CD14-positive monocyte (primary cell): ENCODE measurements at regions not wholly inside any gene's neighbourhood (a gene's known extent, or its start where the extent isn't known, plus 50 kb on each side); places are given as distances from the start of the nearest gene placed in this dataset.

Source experiments
- DNase-seq, 3 donors: peaks; one replicate each; pipeline ENCODE4 v3.0.0-alpha.2; 2011 to 2022
- H2AFZ ChIP-seq: 2 replicates; pipeline ENCODE4 v1.6.0; 2012; ENCODE audit warnings: mild to moderate bottlenecking, low read depth, low read length, inconsistent platforms; ENCODE audit not compliant: insufficient read depth, poor library complexity, severe bottlenecking
- H3K27ac ChIP-seq, 2 donors: 1 replicate in 1 of 2; 2 replicates in 1 of 2; pipeline ENCODE4 v1.5.1; 2012 to 2013; ENCODE audit warnings: low read length in 2 of 2, control low read depth in 1 of 2, inconsistent platforms in 1 of 2, low read depth in 1 of 2, mild to moderate bottlenecking in 1 of 2
- H3K27me3 ChIP-seq, 2 donors: one replicate each; pipeline versions ENCODE4 v1.6.0 to v1.6.1; 2011 to 2013; ENCODE audit warnings: low read length in 2 of 2; ENCODE audit not compliant: control insufficient read depth in 2 of 2, insufficient read depth in 2 of 2
- H3K36me3 ChIP-seq, 2 donors: replicated peaks in 1 of 2; 1 replicate in 1 of 2; 2 replicates in 1 of 2; pipeline versions ENCODE4 v1.5.1 to v1.6.1; 2012 to 2013; ENCODE audit warnings: low read length in 2 of 2, control low read depth in 1 of 2, inconsistent platforms in 1 of 2, mild to moderate bottlenecking in 1 of 2; ENCODE audit not compliant: insufficient read depth in 2 of 2, control insufficient read depth in 1 of 2
- H3K4me1 ChIP-seq, 2 donors: 1 replicate in 1 of 2; 2 replicates in 1 of 2; pipeline versions ENCODE4 v1.5.1 to v1.6.1; 2012 to 2013; ENCODE audit warnings: low read length in 2 of 2, control low read depth in 1 of 2, inconsistent platforms in 1 of 2, mild to moderate bottlenecking in 1 of 2, moderate library complexity in 1 of 2; ENCODE audit not compliant: insufficient read depth in 2 of 2, control insufficient read depth in 1 of 2
- H3K4me2 ChIP-seq: replicated peaks from 2 replicates; pipeline ENCODE3; 2012; ENCODE audit warnings: low read length, moderate library complexity, mild to moderate bottlenecking; ENCODE audit not compliant: poor library complexity, severe bottlenecking; ENCODE audit errors: extremely low read depth
- H3K4me3 ChIP-seq, 3 experiments: fragments of 200-600 bp in 1 of 3; sonication (generic) in 1 of 3; replicated peaks in 1 of 3; 1 replicate in 2 of 3; 2 replicates in 1 of 3; pipeline ENCODE4 v1.5.1; 2011 to 2013; ENCODE audit warnings: low read length in 3 of 3, mild to moderate bottlenecking in 3 of 3, control low read depth in 2 of 3, low read depth in 2 of 3, inconsistent platforms in 1 of 3, moderate library complexity in 1 of 3
- H3K79me2 ChIP-seq: 2 replicates; pipeline ENCODE4 v1.6.0; 2012; ENCODE audit warnings: mild to moderate bottlenecking, control low read depth, inconsistent platforms, low read length, moderate library complexity; ENCODE audit not compliant: insufficient read depth
- H3K9ac ChIP-seq: 2 replicates; pipeline ENCODE4 v1.6.0; 2017; ENCODE audit warnings: low read length, mild to moderate bottlenecking; ENCODE audit not compliant: insufficient read depth, poor library complexity, severe bottlenecking
- H3K9me3 ChIP-seq, 2 donors: replicated peaks in 1 of 2; 1 replicate in 1 of 2; 2 replicates in 1 of 2; pipeline versions ENCODE4 v1.5.1 to v1.6.1; 2012 to 2013; ENCODE audit warnings: low read length in 2 of 2, control low read depth in 1 of 2; ENCODE audit not compliant: control insufficient read depth in 1 of 2, insufficient read depth in 1 of 2
- H4K20me1 ChIP-seq: 2 replicates; pipeline ENCODE4 v1.6.0; 2012; ENCODE audit warnings: mild to moderate bottlenecking, low read length, control low read depth, moderate library complexity; ENCODE audit not compliant: insufficient read depth
- H3K27ac Mint-ChIP-seq, 7 donors: one replicate each; pipeline ENCODE4 v1.8.0; 2020; ENCODE audit warnings: mild to moderate bottlenecking in 7 of 7, mixed read lengths in 7 of 7, moderate library complexity in 6 of 7, inconsistent platforms in 2 of 7
- H3K27me3 Mint-ChIP-seq, 3 donors: one replicate each; pipeline ENCODE4 v1.8.0; 2021 to 2022; ENCODE audit warnings: low read depth in 3 of 3, mild to moderate bottlenecking in 3 of 3, mixed read lengths in 3 of 3, moderate library complexity in 3 of 3, inconsistent platforms in 1 of 3
- H3K36me3 Mint-ChIP-seq, 2 donors: one replicate each; pipeline ENCODE4 v1.8.0; 2020; ENCODE audit warnings: mixed read lengths in 2 of 2, inconsistent platforms in 1 of 2, mild to moderate bottlenecking in 1 of 2
- H3K4me1 Mint-ChIP-seq: one replicate; pipeline ENCODE4 v1.8.0; 2020; ENCODE audit warnings: mild to moderate bottlenecking, mixed read lengths
- H3K4me3 Mint-ChIP-seq, 2 donors: one replicate each; pipeline ENCODE4 v1.8.0; 2020; ENCODE audit warnings: mild to moderate bottlenecking in 2 of 2, mixed read lengths in 2 of 2, moderate library complexity in 1 of 2
- H3K9me3 Mint-ChIP-seq, 7 donors: one replicate each; pipeline ENCODE4 v1.8.0; 2020 to 2022; ENCODE audit warnings: mixed read lengths in 7 of 7, mild to moderate bottlenecking in 6 of 7, moderate library complexity in 6 of 7, inconsistent platforms in 2 of 7
- CTCF ChIP-seq: fragments of 200-600 bp; IDR thresholded peaks from one replicate; pipeline ENCODE4 v1.8.0; 2022; ENCODE audit warnings: antibody characterized with exemption, mild to moderate bottlenecking
- WGBS: methylation state at CpG from one replicate; pipeline ENCODE4 v1.1.5; 2013; ENCODE audit warnings: missing lambda C conversion rate; ENCODE audit not compliant: insufficient coverage; 5-methylcytosine and 5-hydroxymethylcytosine counted together
- intact Hi-C, 2 donors: fragments of 100-400 bp; cut with micrococcal nuclease; formaldehyde crosslinking; loops; one replicate each; pipeline versions ENCODE4 v1.15.0 to v1.15.1; 2023

GRCh38 chr3:59442046-59442445 lies 392.2 kb upstream of the CFAP20DC start:
- H3K4me3 Mint-ChIP-seq, result no peak overlapping the region
- H3K9ac ChIP-seq, result no peak overlapping the region
- peaks cover 1 to 4% (median 3%) of the 10 kb centered on the region in 3 donors for H3K27me3 Mint-ChIP-seq
- peaks cover 12% of the 10 kb centered on the region for H3K4me1 Mint-ChIP-seq
- no peak overlapping the region for H3K4me2 ChIP-seq
- peaks cover 0 to 2% (median 0%) of the 10 kb centered on the region in 7 donors for H3K9me3 Mint-ChIP-seq
- 100% methylated on average over 1 of the region's 6 CpGs for WGBS
- no peak overlapping the region for H3K4me3 ChIP-seq
- no peaks in the 10 kb centered on the region for H3K36me3 ChIP-seq
- H4K20me1 ChIP-seq, result no peaks in the 10 kb centered on the region
- no peaks in the 10 kb centered on the region for H3K27me3 ChIP-seq
- no peaks in the 10 kb centered on the region for H3K36me3 Mint-ChIP-seq
- H3K4me1 ChIP-seq, result peaks cover 7 to 11% of the 10 kb centered on the region in 2 donors
- H3K27ac ChIP-seq, result no peak overlapping the region
- intact Hi-C loops, result no loop called here
- DNase-seq, result no peak
- H3K27ac Mint-ChIP-seq, result no peak overlapping the region
- no peak for TF ChIP-seq CTCF
- H3K79me2 ChIP-seq, result no peaks in the 10 kb centered on the region
- no peak overlapping the region for H2AFZ ChIP-seq
- no peaks in the 10 kb centered on the region for H3K9me3 ChIP-seq

GRCh38 chr3:59440285-59441028 lies 390.6 kb upstream of the CFAP20DC start:
- WGBS, result 91% methylated on average over 4 of the region's 5 CpGs
- Histone ChIP-seq H3K27ac (no peak overlapping the region), H3K9ac (no peak overlapping the region), H4K20me1 (no peaks in the 10 kb centered on the region), H2AFZ (no peak overlapping the region), H3K4me3 (no peak overlapping the region), H3K27me3 (no peaks in the 10 kb centered on the region), H3K4me2 (no peak overlapping the region), H3K9me3 (no peaks in the 10 kb centered on the region), H3K36me3 (no peaks in the 10 kb centered on the region), H3K79me2 (no peaks in the 10 kb centered on the region), H3K4me1 (peaks cover 7 to 11% of the 10 kb centered on the region in 2 donors)
- no peak overlapping the region for H3K27ac Mint-ChIP-seq
- no peak for TF ChIP-seq CTCF
- DNase-seq, result no peak
- intact Hi-C loops, result no loop called here
- no peak overlapping the region for H3K4me3 Mint-ChIP-seq
- H3K27me3 Mint-ChIP-seq, result peaks cover 1 to 3% (median 1%) of the 10 kb centered on the region in 3 donors
- peaks cover 17% of the 10 kb centered on the region for H3K4me1 Mint-ChIP-seq
- no peaks in the 10 kb centered on the region for H3K36me3 Mint-ChIP-seq
- H3K9me3 Mint-ChIP-seq, result peaks cover 0 to 2% (median 0%) of the 10 kb centered on the region in 7 donors
